ENCODE measurements at regions not wholly inside any gene's neighbourhood (a gene's known extent, or its start where the extent isn't known, plus 50 kb on each side); places are given as distances from the start of the nearest gene placed in this dataset.

GRCh38 chr15:52857937-52858781 is 68.0 kb upstream of the ONECUT1 start:
- WGBS, 2 donors: 69 to 77% methylated on average over 14 of the region's 14 CpGs
- Histone ChIP-seq H3K36me3 (replicated peaks in 1 of 2; ENCODE audit: insufficient read depth in 1 of 2, low read depth in 2 of 2) (no peaks in the 10 kb centered on the region), H3K9me3 (no peaks in the 10 kb centered on the region), H3K4me3 (no peak overlapping the region), H3K4me1 (no peaks in the 10 kb centered on the region), H3K27ac (no peak overlapping the region), H3K27me3 (no peaks in the 10 kb centered on the region)
- DNase-seq (no peak), ATAC-seq (no peak)
- TF ChIP-seq POLR2A (IDR thresholded peaks at IDR 0.05): no peak
- no peak for TF ChIP-seq CTCF (IDR thresholded peaks at IDR 0.05)
- intact Hi-C loops (cut with DNase I): no loop called here

- Histone ChIP-seq H3K27ac (no peak overlapping the region), H3K9me3 (no peaks in the 10 kb centered on the region), H3K36me3 (replicated peaks in 1 of 2; ENCODE audit: insufficient read depth in 1 of 2, low read depth in 2 of 2) (no peaks in the 10 kb centered on the region), H3K4me1 (no peaks in the 10 kb centered on the region), H3K4me3 (no peak overlapping the region), H3K27me3 (no peaks in the 10 kb centered on the region)
- ATAC-seq: no peak
- DNase-seq: no peak
- intact Hi-C loops (cut with DNase I): no loop called here
- no peak for TF ChIP-seq POLR2A (IDR thresholded peaks at IDR 0.05)
- WGBS, 2 donors: 94% methylated on average over 7 of the region's 7 CpGs
Measured at GRCh38 chr15:52857471-52857870, 67.3 kb upstream of the ONECUT1 start.

- 86 to 90% methylated on average over 1 of the region's 1 CpG for WGBS, 2 donors
- ATAC-seq (no peak), DNase-seq (no peak)
- H3K9me3 ChIP-seq: no peaks in the 10 kb centered on the region
- H3K4me3 ChIP-seq: no peak overlapping the region
- intact Hi-C loops (cut with DNase I): no loop called here
- no peaks in the 10 kb centered on the region for H3K27me3 ChIP-seq
- TF ChIP-seq POLR2A (IDR thresholded peaks at IDR 0.05) (no peak), CTCF (IDR thresholded peaks at IDR 0.05) (no peak)
- H3K4me1 ChIP-seq: no peaks in the 10 kb centered on the region
- H3K27ac ChIP-seq: no peak overlapping the region
- no peaks in the 10 kb centered on the region for H3K36me3 ChIP-seq (replicated peaks in 1 of 2; ENCODE audit: insufficient read depth in 1 of 2, low read depth in 2 of 2)
Measured at GRCh38 chr15:52856286-52856685, 66.2 kb upstream of the ONECUT1 start.

- WGBS, 2 donors: 58 to 69% methylated on average over 3 of the region's 3 CpGs
- no peaks in the 10 kb centered on the region for H3K4me1 ChIP-seq
- TF ChIP-seq CTCF (IDR thresholded peaks at IDR 0.05) (no peak), POLR2A (IDR thresholded peaks at IDR 0.05) (no peak)
- H3K4me3 ChIP-seq: no peak overlapping the region
- H3K9me3 ChIP-seq: no peaks in the 10 kb centered on the region
- DNase-seq: no peak
- intact Hi-C loops (cut with DNase I): no loop called here
- H3K36me3 ChIP-seq (replicated peaks in 1 of 2; ENCODE audit: insufficient read depth in 1 of 2, low read depth in 2 of 2): no peaks in the 10 kb centered on the region
- no peak overlapping the region for H3K27ac ChIP-seq
- ATAC-seq: no peak
- H3K27me3 ChIP-seq: no peaks in the 10 kb centered on the region
Measured at GRCh38 chr15:52855157-52855556, 65.0 kb upstream of the ONECUT1 start.

- Histone ChIP-seq H3K9me3 (no peaks in the 10 kb centered on the region), H3K4me3 (no peak overlapping the region), H3K36me3 (replicated peaks in 1 of 2; ENCODE audit: insufficient read depth in 1 of 2, low read depth in 2 of 2) (no peaks in the 10 kb centered on the region), H3K4me1 (peaks cover 4% of the 10 kb centered on the region), H3K27me3 (no peaks in the 10 kb centered on the region), H3K27ac (no peak overlapping the region)
- 94 to 96% methylated on average over 5 of the region's 5 CpGs for WGBS, 2 donors
- DNase-seq: no peak
- no peak for ATAC-seq
- intact Hi-C loops (cut with DNase I): no loop called here
- TF ChIP-seq POLR2A (IDR thresholded peaks at IDR 0.05) (no peak), CTCF (IDR thresholded peaks at IDR 0.05) (no peak)
Measured at GRCh38 chr15:52844823-52845222, 54.7 kb upstream of the ONECUT1 start.
